HepG2 (cell line): ENCODE measurements at regions not wholly inside any gene's neighbourhood (a gene's known extent, or its start where the extent isn't known, plus 50 kb on each side); places are given as distances from the start of the nearest gene placed in this dataset.

Source experiments
- ELF1 ChIP-seq: sonication (generic); formaldehyde crosslinking; IDR thresholded peaks from 2 replicates; pipeline ENCODE4 v1.4.0; 2020; ENCODE audit warnings: missing genetic modification reagents
- NCOA2 ChIP-seq: sonication (generic); formaldehyde crosslinking; IDR thresholded peaks from 2 replicates; pipeline ENCODE4 v1.8.0; 2022; ENCODE audit warnings: inconsistent platforms
- POLR2A ChIP-seq, 2 experiments: IDR thresholded peaks; 2 replicates each; pipeline ENCODE4 v1.6.1; 2011; ENCODE audit warnings: low read depth in 2 of 2, low read length in 2 of 2, mild to moderate bottlenecking in 1 of 2, moderate library complexity in 1 of 2; ENCODE audit not compliant: insufficient read depth in 1 of 2
- TBX3 ChIP-seq: fragments of 450-650 bp; IDR thresholded peaks from 2 replicates; pipeline ENCODE4 v1.6.1; 2017; ENCODE audit warnings: antibody characterized with exemption, mild to moderate bottlenecking, inconsistent platforms, borderline replicate concordance
- ZNF138 ChIP-seq: sonication (generic); formaldehyde crosslinking; IDR thresholded peaks from 2 replicates; pipeline ENCODE4 v1.5.0; 2020; ENCODE audit warnings: mild to moderate bottlenecking, low read depth, missing genetic modification reagents
- ZNF549 ChIP-seq: sonication (generic); formaldehyde crosslinking; IDR thresholded peaks from 2 replicates; pipeline ENCODE4 v1.5.0; 2020; ENCODE audit warnings: missing genetic modification reagents
- ZNF614 ChIP-seq: IDR thresholded peaks from 2 replicates; pipeline ENCODE4 v1.6.1; 2018; ENCODE audit warnings: missing biosample characterization, missing genetic modification reagents, inconsistent platforms, borderline replicate concordance
- ZNF766 ChIP-seq: sonication (generic); formaldehyde crosslinking; IDR thresholded peaks from 2 replicates; pipeline ENCODE4 v1.5.0; 2020; ENCODE audit warnings: missing genetic modification reagents, borderline replicate concordance
- TF ChIP-seq, protein P1 (sequence below): sonication (generic); formaldehyde crosslinking; IDR thresholded peaks from 2 replicates; pipeline ENCODE4 v1.4.0; 2020; ENCODE audit warnings: missing genetic modification reagents
- TF ChIP-seq, protein P2 (sequence below): sonication (generic); formaldehyde crosslinking; IDR thresholded peaks from 2 replicates; pipeline ENCODE4 v1.5.0; 2020; ENCODE audit warnings: mild to moderate bottlenecking, missing genetic modification reagents, borderline replicate concordance
- TF ChIP-seq, protein P3 (sequence below): sonication (generic); formaldehyde crosslinking; IDR thresholded peaks from 2 replicates; pipeline ENCODE4 v1.4.0; 2020; ENCODE audit warnings: missing genetic modification reagents, mild to moderate bottlenecking, borderline replicate concordance
- TF ChIP-seq, protein P4 (sequence below): sonication (generic); formaldehyde crosslinking; IDR thresholded peaks from 2 replicates; pipeline ENCODE4 v1.9.0; 2022; ENCODE audit warnings: missing genetic modification reagents, mild to moderate bottlenecking, borderline replicate concordance
- TF ChIP-seq, protein P5 (sequence below): sonication (generic); formaldehyde crosslinking; IDR thresholded peaks from 2 replicates; pipeline ENCODE4 v1.4.0; 2020; ENCODE audit warnings: missing genetic modification reagents, borderline replicate concordance
- TF ChIP-seq, protein P6 (sequence below): IDR thresholded peaks from 2 replicates; pipeline ENCODE4 v1.6.1; 2016; ENCODE audit warnings: missing biosample characterization, missing genetic modification reagents, low read depth
- TF ChIP-seq, protein P7 (sequence below): sonication (generic); formaldehyde crosslinking; IDR thresholded peaks from 2 replicates; pipeline ENCODE4 v1.8.1; 2023; ENCODE audit warnings: mild to moderate bottlenecking, missing genetic modification reagents

DNA sequence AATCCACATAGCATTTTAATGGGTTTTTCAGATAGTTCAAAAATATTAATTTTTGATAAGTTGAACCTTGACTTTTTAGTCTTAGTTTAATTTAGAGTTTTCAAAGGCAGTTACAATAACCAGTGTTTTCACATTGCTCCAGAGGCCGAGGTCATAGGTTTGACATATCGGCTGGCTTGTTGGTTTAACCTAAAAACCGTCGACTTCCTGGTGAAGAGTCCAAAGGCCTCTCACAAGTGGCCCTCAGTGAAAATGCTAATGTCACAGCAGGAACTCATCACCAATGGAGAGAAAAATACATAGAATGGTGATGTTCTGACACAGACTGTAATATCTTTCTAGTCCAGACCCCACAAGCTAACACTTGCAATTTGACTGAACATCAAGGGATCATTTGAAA lies 642.3 kb downstream of the PLOD2 start (continued):
- TF ChIP-seq, protein P1, sequence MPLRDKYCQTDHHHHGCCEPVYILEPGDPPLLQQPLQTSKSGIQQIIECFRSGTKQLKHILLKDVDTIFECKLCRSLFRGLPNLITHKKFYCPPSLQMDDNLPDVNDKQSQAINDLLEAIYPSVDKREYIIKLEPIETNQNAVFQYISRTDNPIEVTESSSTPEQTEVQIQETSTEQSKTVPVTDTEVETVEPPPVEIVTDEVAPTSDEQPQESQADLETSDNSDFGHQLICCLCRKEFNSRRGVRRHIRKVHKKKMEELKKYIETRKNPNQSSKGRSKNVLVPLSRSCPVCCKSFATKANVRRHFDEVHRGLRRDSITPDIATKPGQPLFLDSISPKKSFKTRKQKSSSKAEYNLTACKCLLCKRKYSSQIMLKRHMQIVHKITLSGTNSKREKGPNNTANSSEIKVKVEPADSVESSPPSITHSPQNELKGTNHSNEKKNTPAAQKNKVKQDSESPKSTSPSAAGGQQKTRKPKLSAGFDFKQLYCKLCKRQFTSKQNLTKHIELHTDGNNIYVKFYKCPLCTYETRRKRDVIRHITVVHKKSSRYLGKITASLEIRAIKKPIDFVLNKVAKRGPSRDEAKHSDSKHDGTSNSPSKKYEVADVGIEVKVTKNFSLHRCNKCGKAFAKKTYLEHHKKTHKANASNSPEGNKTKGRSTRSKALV (CRISPR knock-in tag), result no peak
- TF ChIP-seq, protein P2, sequence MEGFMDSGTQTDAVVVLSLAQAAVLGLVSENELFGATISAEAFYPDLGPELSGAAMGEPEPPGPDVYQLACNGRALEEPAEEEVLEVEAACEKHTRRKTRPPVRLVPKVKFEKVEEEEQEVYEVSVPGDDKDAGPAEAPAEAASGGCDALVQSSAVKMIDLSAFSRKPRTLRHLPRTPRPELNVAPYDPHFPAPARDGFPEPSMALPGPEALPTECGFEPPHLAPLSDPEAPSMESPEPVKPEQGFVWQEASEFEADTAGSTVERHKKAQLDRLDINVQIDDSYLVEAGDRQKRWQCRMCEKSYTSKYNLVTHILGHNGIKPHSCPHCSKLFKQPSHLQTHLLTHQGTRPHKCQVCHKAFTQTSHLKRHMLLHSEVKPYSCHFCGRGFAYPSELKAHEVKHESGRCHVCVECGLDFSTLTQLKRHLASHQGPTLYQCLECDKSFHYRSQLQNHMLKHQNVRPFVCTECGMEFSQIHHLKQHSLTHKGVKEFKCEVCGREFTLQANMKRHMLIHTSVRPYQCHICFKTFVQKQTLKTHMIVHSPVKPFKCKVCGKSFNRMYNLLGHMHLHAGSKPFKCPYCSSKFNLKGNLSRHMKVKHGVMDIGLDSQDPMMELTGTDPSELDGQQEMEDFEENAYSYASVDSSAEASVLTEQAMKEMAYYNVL (CRISPR knock-in tag), result no peak
- TF ChIP-seq, protein P3, sequence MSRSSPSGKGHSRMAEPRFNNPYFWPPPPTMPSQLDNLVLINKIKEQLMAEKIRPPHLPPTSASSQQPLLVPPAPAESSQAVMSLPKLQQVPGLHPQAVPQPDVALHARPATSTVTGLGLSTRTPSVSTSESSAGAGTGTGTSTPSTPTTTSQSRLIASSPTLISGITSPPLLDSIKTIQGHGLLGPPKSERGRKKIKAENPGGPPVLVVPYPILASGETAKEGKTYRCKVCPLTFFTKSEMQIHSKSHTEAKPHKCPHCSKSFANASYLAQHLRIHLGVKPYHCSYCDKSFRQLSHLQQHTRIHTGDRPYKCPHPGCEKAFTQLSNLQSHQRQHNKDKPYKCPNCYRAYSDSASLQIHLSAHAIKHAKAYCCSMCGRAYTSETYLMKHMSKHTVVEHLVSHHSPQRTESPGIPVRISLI, result no peak
- no peak for TF ChIP-seq ZNF138 (CRISPR knock-in tag)
- no peak for TF ChIP-seq POLR2A (IDR thresholded peaks at IDR 0.05; ENCODE audit: insufficient read depth in 1 of 2, low read depth in 2 of 2, low read length in 2 of 2)
- TF ChIP-seq, protein P4, sequence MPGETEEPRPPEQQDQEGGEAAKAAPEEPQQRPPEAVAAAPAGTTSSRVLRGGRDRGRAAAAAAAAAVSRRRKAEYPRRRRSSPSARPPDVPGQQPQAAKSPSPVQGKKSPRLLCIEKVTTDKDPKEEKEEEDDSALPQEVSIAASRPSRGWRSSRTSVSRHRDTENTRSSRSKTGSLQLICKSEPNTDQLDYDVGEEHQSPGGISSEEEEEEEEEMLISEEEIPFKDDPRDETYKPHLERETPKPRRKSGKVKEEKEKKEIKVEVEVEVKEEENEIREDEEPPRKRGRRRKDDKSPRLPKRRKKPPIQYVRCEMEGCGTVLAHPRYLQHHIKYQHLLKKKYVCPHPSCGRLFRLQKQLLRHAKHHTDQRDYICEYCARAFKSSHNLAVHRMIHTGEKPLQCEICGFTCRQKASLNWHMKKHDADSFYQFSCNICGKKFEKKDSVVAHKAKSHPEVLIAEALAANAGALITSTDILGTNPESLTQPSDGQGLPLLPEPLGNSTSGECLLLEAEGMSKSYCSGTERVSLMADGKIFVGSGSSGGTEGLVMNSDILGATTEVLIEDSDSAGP (CRISPR knock-in tag), result no peak
- TF ChIP-seq, protein P5, sequence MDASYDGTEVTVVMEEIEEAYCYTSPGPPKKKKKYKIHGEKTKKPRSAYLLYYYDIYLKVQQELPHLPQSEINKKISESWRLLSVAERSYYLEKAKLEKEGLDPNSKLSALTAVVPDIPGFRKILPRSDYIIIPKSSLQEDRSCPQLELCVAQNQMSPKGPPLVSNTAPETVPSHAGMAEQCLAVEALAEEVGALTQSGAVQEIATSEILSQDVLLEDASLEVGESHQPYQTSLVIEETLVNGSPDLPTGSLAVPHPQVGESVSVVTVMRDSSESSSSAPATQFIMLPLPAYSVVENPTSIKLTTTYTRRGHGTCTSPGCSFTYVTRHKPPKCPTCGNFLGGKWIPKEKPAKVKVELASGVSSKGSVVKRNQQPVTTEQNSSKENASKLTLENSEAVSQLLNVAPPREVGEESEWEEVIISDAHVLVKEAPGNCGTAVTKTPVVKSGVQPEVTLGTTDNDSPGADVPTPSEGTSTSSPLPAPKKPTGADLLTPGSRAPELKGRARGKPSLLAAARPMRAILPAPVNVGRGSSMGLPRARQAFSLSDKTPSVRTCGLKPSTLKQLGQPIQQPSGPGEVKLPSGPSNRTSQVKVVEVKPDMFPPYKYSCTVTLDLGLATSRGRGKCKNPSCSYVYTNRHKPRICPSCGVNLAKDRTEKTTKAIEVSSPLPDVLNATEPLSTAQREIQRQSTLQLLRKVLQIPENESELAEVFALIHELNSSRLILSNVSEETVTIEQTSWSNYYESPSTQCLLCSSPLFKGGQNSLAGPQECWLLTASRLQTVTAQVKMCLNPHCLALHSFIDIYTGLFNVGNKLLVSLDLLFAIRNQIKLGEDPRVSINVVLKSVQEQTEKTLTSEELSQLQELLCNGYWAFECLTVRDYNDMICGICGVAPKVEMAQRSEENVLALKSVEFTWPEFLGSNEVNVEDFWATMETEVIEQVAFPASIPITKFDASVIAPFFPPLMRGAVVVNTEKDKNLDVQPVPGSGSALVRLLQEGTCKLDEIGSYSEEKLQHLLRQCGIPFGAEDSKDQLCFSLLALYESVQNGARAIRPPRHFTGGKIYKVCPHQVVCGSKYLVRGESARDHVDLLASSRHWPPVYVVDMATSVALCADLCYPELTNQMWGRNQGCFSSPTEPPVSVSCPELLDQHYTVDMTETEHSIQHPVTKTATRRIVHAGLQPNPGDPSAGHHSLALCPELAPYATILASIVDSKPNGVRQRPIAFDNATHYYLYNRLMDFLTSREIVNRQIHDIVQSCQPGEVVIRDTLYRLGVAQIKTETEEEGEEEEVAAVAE (CRISPR knock-in tag), result 0 out of 2 replicates have a peak, but pooled peaks have one; percentile 61
- TF ChIP-seq, protein P6, sequence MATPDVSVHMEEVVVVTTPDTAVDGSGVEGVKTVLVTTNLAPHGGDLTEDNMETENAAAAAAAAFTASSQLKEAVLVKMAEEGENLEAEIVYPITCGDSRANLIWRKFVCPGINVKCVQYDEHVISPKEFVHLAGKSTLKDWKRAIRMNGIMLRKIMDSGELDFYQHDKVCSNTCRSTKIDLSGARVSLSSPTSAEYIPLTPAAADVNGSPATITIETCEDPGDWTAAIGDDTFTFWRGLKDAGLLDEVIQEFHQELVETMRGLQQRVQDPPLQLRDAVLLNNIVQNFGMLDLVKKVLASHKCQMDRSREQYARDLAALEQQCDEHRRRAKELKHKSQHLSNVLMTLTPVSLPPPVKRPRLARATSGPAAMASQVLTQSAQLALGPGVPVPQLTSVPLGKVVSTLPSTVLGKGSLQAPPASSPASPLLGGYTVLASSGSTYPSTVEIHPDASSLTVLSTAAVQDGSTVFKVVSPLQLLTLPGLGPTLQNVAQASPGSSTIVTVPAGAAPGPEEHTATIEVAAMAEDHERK, result no peak
- 0 out of 2 replicates have a peak, but pooled peaks have one; percentile 40 for TF ChIP-seq ZNF614 (CRISPR knock-in tag)
- no peak for TF ChIP-seq TBX3
- peak; percentile 78 for TF ChIP-seq ELF1 (CRISPR knock-in tag)
- TF ChIP-seq ZNF549 (CRISPR knock-in tag), result no peak
- TF ChIP-seq, protein P7, sequence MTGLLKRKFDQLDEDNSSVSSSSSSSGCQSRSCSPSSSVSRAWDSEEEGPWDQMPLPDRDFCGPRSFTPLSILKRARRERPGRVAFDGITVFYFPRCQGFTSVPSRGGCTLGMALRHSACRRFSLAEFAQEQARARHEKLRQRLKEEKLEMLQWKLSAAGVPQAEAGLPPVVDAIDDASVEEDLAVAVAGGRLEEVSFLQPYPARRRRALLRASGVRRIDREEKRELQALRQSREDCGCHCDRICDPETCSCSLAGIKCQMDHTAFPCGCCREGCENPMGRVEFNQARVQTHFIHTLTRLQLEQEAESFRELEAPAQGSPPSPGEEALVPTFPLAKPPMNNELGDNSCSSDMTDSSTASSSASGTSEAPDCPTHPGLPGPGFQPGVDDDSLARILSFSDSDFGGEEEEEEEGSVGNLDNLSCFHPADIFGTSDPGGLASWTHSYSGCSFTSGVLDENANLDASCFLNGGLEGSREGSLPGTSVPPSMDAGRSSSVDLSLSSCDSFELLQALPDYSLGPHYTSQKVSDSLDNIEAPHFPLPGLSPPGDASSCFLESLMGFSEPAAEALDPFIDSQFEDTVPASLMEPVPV (CRISPR knock-in tag), result no peak
- TF ChIP-seq NCOA2, result peak; percentile 65
- TF ChIP-seq ZNF766 (CRISPR knock-in tag), result no peak
